Suprapubic skin (tissue), 4 donors: ENCODE measurements at regions not wholly inside any gene's neighbourhood (a gene's known extent, or its start where the extent isn't known, plus 50 kb on each side); places are given as distances from the start of the nearest gene placed in this dataset.

Experiments used
- DNase-seq, 2 donors: peaks; one replicate each; pipeline ENCODE4 v3.0.0-alpha.2; 2019; ENCODE audit warnings: low spot score in 2 of 2
- H3K27ac ChIP-seq: fragments of 200-600 bp; sonication (generic); one replicate; pipeline ENCODE4 v1.5.1; 2019
- H3K27me3 ChIP-seq: fragments of 200-600 bp; sonication (generic); one replicate; pipeline ENCODE4 v1.5.1; 2019
- H3K36me3 ChIP-seq: fragments of 200-600 bp; sonication (generic); one replicate; pipeline ENCODE4 v1.5.1; 2019
- H3K4me1 ChIP-seq: fragments of 200-600 bp; sonication (generic); one replicate; pipeline ENCODE4 v1.5.1; 2019
- H3K4me3 ChIP-seq: fragments of 200-600 bp; sonication (generic); one replicate; pipeline ENCODE4 v1.5.1; 2019; ENCODE audit warnings: mild to moderate bottlenecking
- H3K9me3 ChIP-seq: fragments of 200-600 bp; sonication (generic); one replicate; pipeline ENCODE4 v1.5.1; 2019
- EP300 ChIP-seq: sonication (generic); formaldehyde crosslinking; IDR thresholded peaks from one replicate; pipeline ENCODE4 v1.6.1; 2017; ENCODE audit warnings: antibody characterized with exemption
- POLR2A ChIP-seq, 2 donors: fragments of 450-650 bp; IDR thresholded peaks; one replicate each; pipeline ENCODE4 v1.6.1; 2017; ENCODE audit warnings: antibody characterized with exemption in 2 of 2, mild to moderate bottlenecking in 2 of 2, moderate library complexity in 2 of 2
- POLR2AphosphoS5 ChIP-seq, 3 donors: sonication (generic); formaldehyde crosslinking; IDR thresholded peaks; one replicate each; pipeline ENCODE4 v1.6.1; 2017; ENCODE audit warnings: antibody characterized with exemption in 3 of 3
- WGBS: methylation state at CpG from one replicate; pipeline ENCODE4 v1.1.5; 2018; 5-methylcytosine and 5-hydroxymethylcytosine counted together
- TF ChIP-seq, protein P1 (sequence below), 2 donors: fragments of 200-600 bp in 1 of 2; fragments of 450-650 bp in 1 of 2; sonication (generic) in 1 of 2; IDR thresholded peaks; one replicate each; pipeline ENCODE4 v1.5.1; 2016 to 2019; ENCODE audit warnings: antibody characterized with exemption in 2 of 2, mild to moderate bottlenecking in 1 of 2, moderate library complexity in 1 of 2

GRCh38 chr5:73395256-73395655 lies 53.3 kb downstream of the FOXD1 start:
- H3K4me3 ChIP-seq, result no peak overlapping the region
- H3K36me3 ChIP-seq, result no peaks in the 10 kb centered on the region
- H3K27ac ChIP-seq, result no peak overlapping the region
- TF ChIP-seq, protein P1, sequence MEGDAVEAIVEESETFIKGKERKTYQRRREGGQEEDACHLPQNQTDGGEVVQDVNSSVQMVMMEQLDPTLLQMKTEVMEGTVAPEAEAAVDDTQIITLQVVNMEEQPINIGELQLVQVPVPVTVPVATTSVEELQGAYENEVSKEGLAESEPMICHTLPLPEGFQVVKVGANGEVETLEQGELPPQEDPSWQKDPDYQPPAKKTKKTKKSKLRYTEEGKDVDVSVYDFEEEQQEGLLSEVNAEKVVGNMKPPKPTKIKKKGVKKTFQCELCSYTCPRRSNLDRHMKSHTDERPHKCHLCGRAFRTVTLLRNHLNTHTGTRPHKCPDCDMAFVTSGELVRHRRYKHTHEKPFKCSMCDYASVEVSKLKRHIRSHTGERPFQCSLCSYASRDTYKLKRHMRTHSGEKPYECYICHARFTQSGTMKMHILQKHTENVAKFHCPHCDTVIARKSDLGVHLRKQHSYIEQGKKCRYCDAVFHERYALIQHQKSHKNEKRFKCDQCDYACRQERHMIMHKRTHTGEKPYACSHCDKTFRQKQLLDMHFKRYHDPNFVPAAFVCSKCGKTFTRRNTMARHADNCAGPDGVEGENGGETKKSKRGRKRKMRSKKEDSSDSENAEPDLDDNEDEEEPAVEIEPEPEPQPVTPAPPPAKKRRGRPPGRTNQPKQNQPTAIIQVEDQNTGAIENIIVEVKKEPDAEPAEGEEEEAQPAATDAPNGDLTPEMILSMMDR (IDR thresholded peaks at IDR 0.05), result no peak
- no peak for TF ChIP-seq POLR2A (IDR thresholded peaks at IDR 0.05)
- TF ChIP-seq EP300, result no peak
- TF ChIP-seq POLR2AphosphoS5 (IDR thresholded peaks at IDR 0.05), result no peak
- DNase-seq, result no peak
- H3K9me3 ChIP-seq, result no peaks in the 10 kb centered on the region
- no peaks in the 10 kb centered on the region for H3K4me1 ChIP-seq
- peaks cover 16% of the 10 kb centered on the region for H3K27me3 ChIP-seq

DNA sequence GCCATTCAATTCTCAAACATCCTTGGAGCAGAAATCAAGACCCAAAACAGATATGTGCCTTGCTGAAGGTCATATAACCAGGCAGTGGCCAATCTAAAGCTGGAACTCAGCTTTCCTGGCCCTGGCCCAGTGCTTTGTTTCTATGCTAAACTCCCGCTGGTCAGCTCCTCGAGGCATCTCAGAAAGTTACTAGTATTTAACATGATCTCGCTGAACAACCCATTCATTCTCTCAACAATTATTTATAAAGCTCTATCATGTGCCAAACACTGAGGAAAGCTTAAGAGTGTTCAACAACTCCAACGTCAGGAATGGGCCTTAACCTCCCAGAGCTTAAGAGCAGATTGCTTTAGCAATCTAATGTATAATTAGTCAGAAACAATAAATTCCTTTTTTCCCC lies 54.0 kb downstream of the FOXD1 start:
- Histone ChIP-seq H3K27ac (no peak overlapping the region), H3K4me1 (no peaks in the 10 kb centered on the region), H3K27me3 (peaks cover 16% of the 10 kb centered on the region), H3K36me3 (no peaks in the 10 kb centered on the region), H3K9me3 (no peaks in the 10 kb centered on the region), H3K4me3 (no peak overlapping the region)
- no peak for DNase-seq
- TF ChIP-seq, protein P1 (IDR thresholded peaks at IDR 0.05), result no peak
- TF ChIP-seq EP300 (no peak), POLR2A (IDR thresholded peaks at IDR 0.05) (no peak), POLR2AphosphoS5 (IDR thresholded peaks at IDR 0.05) (no peak)
- WGBS, result 76% methylated on average over 4 of the region's 4 CpGs

- Histone ChIP-seq H3K9me3 (no peaks in the 10 kb centered on the region), H3K4me3 (no peak overlapping the region), H3K27ac (no peak overlapping the region), H3K27me3 (peaks cover 17% of the 10 kb centered on the region), H3K4me1 (no peaks in the 10 kb centered on the region), H3K36me3 (no peaks in the 10 kb centered on the region)
- no peak for DNase-seq
- TF ChIP-seq POLR2A (IDR thresholded peaks at IDR 0.05) (no peak), EP300 (no peak), POLR2AphosphoS5 (IDR thresholded peaks at IDR 0.05) (no peak)
- TF ChIP-seq, protein P1 (IDR thresholded peaks at IDR 0.05), result no peak
- 73% methylated on average over 2 of the region's 2 CpGs for WGBS
Observed at GRCh38 chr5:73393611-73394489, 54.7 kb downstream of the FOXD1 start.

GRCh38 chr5:73392775-73393174 lies 55.8 kb downstream of the FOXD1 start:
- WGBS, result 73% methylated on average over 3 of the region's 3 CpGs
- no peaks in the 10 kb centered on the region for H3K36me3 ChIP-seq
- no peak overlapping the region for H3K27ac ChIP-seq
- H3K4me1 ChIP-seq, result no peaks in the 10 kb centered on the region
- no peak for TF ChIP-seq POLR2AphosphoS5 (IDR thresholded peaks at IDR 0.05)
- TF ChIP-seq POLR2A (IDR thresholded peaks at IDR 0.05), result no peak
- no peak for TF ChIP-seq EP300
- TF ChIP-seq, protein P1 (IDR thresholded peaks at IDR 0.05), result no peak
- peaks cover 20% of the 10 kb centered on the region for H3K27me3 ChIP-seq
- H3K4me3 ChIP-seq, result no peak overlapping the region
- DNase-seq, result no peak
- H3K9me3 ChIP-seq, result no peaks in the 10 kb centered on the region

GRCh38 chr5:73391441-73391881 lies 57.1 kb downstream of the FOXD1 start:
- Histone ChIP-seq H3K27ac (no peak overlapping the region), H3K9me3 (no peaks in the 10 kb centered on the region), H3K4me1 (no peaks in the 10 kb centered on the region), H3K4me3 (no peak overlapping the region), H3K27me3 (peaks cover 10% of the 10 kb centered on the region), H3K36me3 (no peaks in the 10 kb centered on the region)
- no peak for TF ChIP-seq EP300
- TF ChIP-seq, protein P1 (IDR thresholded peaks at IDR 0.05), result no peak
- TF ChIP-seq POLR2AphosphoS5 (IDR thresholded peaks at IDR 0.05), result no peak
- no peak for TF ChIP-seq POLR2A (IDR thresholded peaks at IDR 0.05)
- DNase-seq, result no peak
- 67% methylated on average over 3 of the region's 3 CpGs for WGBS
